ENCODE measurements at regions not wholly inside any gene's neighbourhood (a gene's known extent, or its start where the extent isn't known, plus 50 kb on each side); places are given as distances from the start of the nearest gene placed in this dataset.

GRCh38 chr2:7348761-7349160 is 431.5 kb downstream of the RNF144A start:
- H3K4me1 Mint-ChIP-seq (ENCODE audit: low read depth) = no peaks in the 10 kb centered on the region
- H3K27me3 Mint-ChIP-seq = peaks cover 2% of the 10 kb centered on the region
- H3K27ac Mint-ChIP-seq = no peak overlapping the region
- H3K9me3 Mint-ChIP-seq (ENCODE audit: low read depth) = no peaks in the 10 kb centered on the region
- no peak overlapping the region for H3K4me3 Mint-ChIP-seq
- H3K36me3 Mint-ChIP-seq = peaks cover 2% of the 10 kb centered on the region

GRCh38 chr2:7352191-7352590 is 435.0 kb downstream of the RNF144A start:
- no peak overlapping the region for H3K4me3 Mint-ChIP-seq
- peaks cover 2% of the 10 kb centered on the region for H3K27me3 Mint-ChIP-seq
- H3K9me3 Mint-ChIP-seq (ENCODE audit: low read depth) = no peaks in the 10 kb centered on the region
- no peak overlapping the region for H3K27ac Mint-ChIP-seq
- peaks cover 2% of the 10 kb centered on the region for H3K36me3 Mint-ChIP-seq
- no peaks in the 10 kb centered on the region for H3K4me1 Mint-ChIP-seq (ENCODE audit: low read depth)

GRCh38 chr2:7353571-7353970 is 436.4 kb downstream of the RNF144A start:
- H3K4me3 Mint-ChIP-seq = no peak overlapping the region
- no peaks in the 10 kb centered on the region for H3K9me3 Mint-ChIP-seq (ENCODE audit: low read depth)
- H3K36me3 Mint-ChIP-seq = peaks cover 2% of the 10 kb centered on the region
- no peaks in the 10 kb centered on the region for H3K4me1 Mint-ChIP-seq (ENCODE audit: low read depth)
- H3K27me3 Mint-ChIP-seq = peaks cover 2% of the 10 kb centered on the region
- no peak overlapping the region for H3K27ac Mint-ChIP-seq

DNA sequence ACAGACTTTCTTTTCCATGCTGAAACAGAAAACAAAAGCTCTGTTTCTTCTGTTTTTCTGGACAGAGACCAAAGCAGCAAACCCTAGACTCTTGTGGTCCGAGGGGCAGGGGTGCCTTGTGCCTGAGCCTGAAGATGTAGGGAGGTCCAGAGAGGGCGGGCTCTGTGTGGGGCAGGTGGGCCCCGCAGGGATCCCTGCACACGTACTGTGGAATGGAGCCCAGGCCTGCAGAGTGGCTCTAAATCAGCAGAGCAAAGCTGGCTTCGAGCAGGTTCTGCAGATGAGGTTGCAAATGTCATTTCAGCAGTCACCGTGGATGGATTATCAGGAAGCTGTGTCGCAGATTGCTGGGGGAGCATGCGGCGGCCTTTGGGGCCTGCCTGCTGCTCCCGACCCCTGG is 438.6 kb downstream of the RNF144A start:
- H3K27ac Mint-ChIP-seq = no peak overlapping the region
- H3K4me1 Mint-ChIP-seq (ENCODE audit: low read depth) = no peaks in the 10 kb centered on the region
- H3K27me3 Mint-ChIP-seq = peaks cover 2% of the 10 kb centered on the region
- no peaks in the 10 kb centered on the region for H3K9me3 Mint-ChIP-seq (ENCODE audit: low read depth)
- peaks cover 2% of the 10 kb centered on the region for H3K36me3 Mint-ChIP-seq
- no peak overlapping the region for H3K4me3 Mint-ChIP-seq

GRCh38 chr2:7356909-7357584 is 439.8 kb downstream of the RNF144A start:
- Mint-ChIP-seq H3K9me3 (ENCODE audit: low read depth) (no peaks in the 10 kb centered on the region), H3K4me1 (ENCODE audit: low read depth) (no peaks in the 10 kb centered on the region), H3K36me3 (peaks cover 2% of the 10 kb centered on the region), H3K4me3 (no peak overlapping the region), H3K27me3 (peaks cover 2% of the 10 kb centered on the region), H3K27ac (no peak overlapping the region)

- H3K27ac Mint-ChIP-seq = no peak overlapping the region
- H3K9me3 Mint-ChIP-seq (ENCODE audit: low read depth) = no peaks in the 10 kb centered on the region
- H3K4me1 Mint-ChIP-seq (ENCODE audit: low read depth) = no peaks in the 10 kb centered on the region
- no peaks in the 10 kb centered on the region for H3K27me3 Mint-ChIP-seq
- no peaks in the 10 kb centered on the region for H3K36me3 Mint-ChIP-seq
- no peak overlapping the region for H3K4me3 Mint-ChIP-seq
Measured at GRCh38 chr2:7357993-7358392, 440.8 kb downstream of the RNF144A start.

DNA sequence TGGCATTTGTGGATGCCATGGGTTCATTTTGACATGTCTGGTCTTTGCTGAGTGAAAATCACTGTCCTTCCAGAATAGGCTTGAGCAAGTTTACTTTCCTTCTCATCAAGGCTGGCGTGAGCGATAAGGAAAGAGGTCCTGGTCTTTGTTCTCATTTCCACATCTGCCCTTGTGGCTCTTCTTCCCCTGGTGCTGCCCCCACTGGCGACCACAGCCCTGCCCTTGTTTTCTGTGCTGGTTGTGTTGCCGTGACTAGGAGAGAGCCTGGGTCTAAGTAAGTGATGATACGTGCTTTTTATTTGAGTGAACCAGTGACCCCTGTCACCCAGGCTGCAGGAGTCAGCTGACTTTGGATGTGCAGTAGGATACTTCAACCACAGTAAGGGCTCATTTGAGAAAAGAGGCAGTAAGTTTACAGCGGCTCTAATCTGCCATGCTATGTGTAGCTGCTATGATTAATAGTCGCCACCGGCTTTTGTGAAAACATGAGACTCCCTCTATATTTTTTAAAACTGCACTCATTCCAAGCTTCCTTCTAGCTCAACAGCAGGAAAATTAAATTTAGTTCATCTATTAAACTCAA is 441.7 kb downstream of the RNF144A start:
- Mint-ChIP-seq H3K27ac (no peak overlapping the region), H3K9me3 (ENCODE audit: low read depth) (no peaks in the 10 kb centered on the region), H3K4me3 (no peak overlapping the region), H3K4me1 (ENCODE audit: low read depth) (no peaks in the 10 kb centered on the region), H3K27me3 (no peaks in the 10 kb centered on the region), H3K36me3 (no peaks in the 10 kb centered on the region)

- Mint-ChIP-seq H3K27me3 (no peaks in the 10 kb centered on the region), H3K27ac (no peak overlapping the region), H3K36me3 (peaks cover 8% of the 10 kb centered on the region), H3K4me1 (ENCODE audit: low read depth) (no peaks in the 10 kb centered on the region), H3K4me3 (no peak overlapping the region), H3K9me3 (ENCODE audit: low read depth) (peaks cover 6% of the 10 kb centered on the region)
Measured at GRCh38 chr2:7363906-7364305, 446.7 kb downstream of the RNF144A start.

DNA sequence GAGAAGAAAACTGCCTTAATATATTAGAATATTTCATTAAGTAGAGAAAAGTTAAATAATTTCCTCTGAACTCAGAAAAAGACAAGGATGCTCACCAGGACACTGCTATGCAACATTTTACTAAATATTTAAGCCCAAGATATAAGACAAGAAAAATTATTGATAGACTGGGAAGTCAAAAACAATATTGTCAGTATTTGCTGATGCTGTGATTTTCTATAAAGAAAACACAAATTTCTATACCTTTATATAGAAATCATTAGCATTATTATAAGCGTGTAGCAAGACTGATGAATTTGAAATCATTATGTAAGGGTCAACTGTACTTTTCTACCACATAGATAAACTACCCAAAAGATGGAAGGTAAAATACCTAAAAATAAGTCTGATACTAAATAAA is 451.0 kb downstream of the RNF144A start:
- Mint-ChIP-seq H3K4me3 (no peak overlapping the region), H3K36me3 (peaks cover 9% of the 10 kb centered on the region), H3K27me3 (no peaks in the 10 kb centered on the region), H3K27ac (no peak overlapping the region), H3K4me1 (ENCODE audit: low read depth) (no peaks in the 10 kb centered on the region), H3K9me3 (ENCODE audit: low read depth) (peaks cover 12% of the 10 kb centered on the region)

DNA sequence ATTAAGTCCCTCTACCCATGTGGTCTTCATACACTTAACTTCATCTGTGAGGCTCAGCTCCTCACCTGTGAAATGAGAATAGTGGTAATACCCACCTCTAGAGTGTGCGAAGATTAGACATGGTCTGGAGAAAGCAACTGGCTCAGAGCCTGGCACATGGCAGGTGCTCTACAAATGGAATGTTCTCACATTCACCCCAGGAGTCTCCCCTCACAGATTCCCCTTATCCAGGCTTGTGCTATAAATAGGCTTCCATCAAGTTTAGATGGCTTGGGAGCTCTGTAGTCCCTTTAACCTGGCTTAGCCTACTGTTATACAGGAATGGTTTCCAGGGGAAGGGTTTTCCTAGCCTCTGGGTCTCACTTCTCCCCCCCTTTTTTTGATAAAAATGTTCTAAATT is 455.9 kb downstream of the RNF144A start:
- Mint-ChIP-seq H3K4me1 (ENCODE audit: low read depth) (no peaks in the 10 kb centered on the region), H3K9me3 (ENCODE audit: low read depth) (peaks cover 10% of the 10 kb centered on the region), H3K36me3 (peaks cover 5% of the 10 kb centered on the region), H3K4me3 (no peak overlapping the region), H3K27me3 (peaks cover 2% of the 10 kb centered on the region), H3K27ac (no peak overlapping the region)

- H3K36me3 Mint-ChIP-seq = no peaks in the 10 kb centered on the region
- H3K27ac Mint-ChIP-seq = no peak overlapping the region
- no peaks in the 10 kb centered on the region for H3K9me3 Mint-ChIP-seq (ENCODE audit: low read depth)
- peaks cover 2% of the 10 kb centered on the region for H3K27me3 Mint-ChIP-seq
- no peaks in the 10 kb centered on the region for H3K4me1 Mint-ChIP-seq (ENCODE audit: low read depth)
- no peak overlapping the region for H3K4me3 Mint-ChIP-seq
Measured at GRCh38 chr2:7375901-7376300, 458.7 kb downstream of the RNF144A start.

DNA sequence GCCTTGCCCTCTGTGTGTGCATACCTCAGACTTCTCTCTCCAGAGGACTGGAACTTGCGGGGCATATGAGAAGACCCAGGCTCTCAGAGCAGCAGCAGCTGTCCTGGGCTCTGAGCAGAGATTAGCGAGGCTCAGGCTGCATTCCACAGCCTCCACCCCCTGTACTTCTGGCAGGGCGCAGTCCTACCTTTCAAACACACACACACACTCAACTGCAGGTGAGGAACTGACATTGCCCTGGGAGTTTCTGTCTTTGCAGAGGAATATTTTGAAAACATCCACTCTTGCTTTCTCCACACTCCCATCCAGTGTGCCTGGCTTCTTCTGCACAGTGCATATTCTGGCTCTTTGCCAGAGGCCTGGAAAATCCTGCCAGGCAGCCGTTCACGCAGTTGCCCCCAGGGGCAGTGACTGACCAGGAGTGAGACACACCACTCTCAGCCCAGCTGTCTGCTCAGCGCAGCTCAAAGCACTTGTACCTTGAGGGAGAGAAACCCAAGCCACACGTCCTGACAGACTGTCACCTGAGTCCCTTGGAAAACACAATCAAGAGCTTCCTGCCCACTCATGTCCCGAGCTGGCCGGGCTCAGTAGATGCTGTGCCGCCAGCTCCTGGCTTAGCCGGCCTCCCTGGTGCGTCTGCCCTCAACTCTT is 460.8 kb downstream of the RNF144A start:
- no peak overlapping the region for H3K27ac Mint-ChIP-seq
- H3K27me3 Mint-ChIP-seq = peaks cover 2% of the 10 kb centered on the region
- H3K9me3 Mint-ChIP-seq (ENCODE audit: low read depth) = no peaks in the 10 kb centered on the region
- H3K4me1 Mint-ChIP-seq (ENCODE audit: low read depth) = no peaks in the 10 kb centered on the region
- H3K36me3 Mint-ChIP-seq = no peaks in the 10 kb centered on the region
- H3K4me3 Mint-ChIP-seq = no peak overlapping the region

DNA sequence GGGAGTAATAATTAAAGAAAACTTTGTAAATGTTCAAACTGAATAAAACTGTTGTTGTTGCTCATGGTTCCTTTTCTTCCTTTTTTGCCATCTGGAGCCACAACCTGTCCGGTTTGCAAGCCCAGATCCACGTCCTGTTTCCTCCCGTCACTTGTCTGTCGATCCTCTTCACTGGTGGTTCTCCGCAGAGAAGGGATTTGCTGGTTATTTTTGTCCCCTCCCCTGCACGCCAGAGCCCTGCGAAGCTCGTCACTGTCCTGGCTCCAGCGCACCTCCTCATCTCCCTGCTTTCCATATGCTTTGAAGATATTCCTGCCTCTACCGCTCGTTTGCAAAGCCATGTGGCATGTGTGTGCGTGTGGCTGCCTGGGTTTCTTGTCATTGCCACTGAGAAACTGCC is 461.4 kb downstream of the RNF144A start:
- Mint-ChIP-seq H3K27me3 (peaks cover 2% of the 10 kb centered on the region), H3K36me3 (no peaks in the 10 kb centered on the region), H3K4me3 (no peak overlapping the region), H3K9me3 (ENCODE audit: low read depth) (no peaks in the 10 kb centered on the region), H3K27ac (no peak overlapping the region), H3K4me1 (ENCODE audit: low read depth) (no peaks in the 10 kb centered on the region)

GRCh38 chr2:7379799-7380198 is 462.6 kb downstream of the RNF144A start:
- Mint-ChIP-seq H3K4me3 (no peak overlapping the region), H3K36me3 (no peaks in the 10 kb centered on the region), H3K4me1 (ENCODE audit: low read depth) (no peaks in the 10 kb centered on the region), H3K27ac (no peak overlapping the region), H3K9me3 (ENCODE audit: low read depth) (no peaks in the 10 kb centered on the region), H3K27me3 (no peaks in the 10 kb centered on the region)

GRCh38 chr2:7384773-7385349 is 467.6 kb downstream of the RNF144A start:
- Mint-ChIP-seq H3K27ac (no peak overlapping the region), H3K27me3 (no peaks in the 10 kb centered on the region), H3K9me3 (ENCODE audit: low read depth) (no peaks in the 10 kb centered on the region), H3K4me3 (no peak overlapping the region), H3K4me1 (ENCODE audit: low read depth) (no peaks in the 10 kb centered on the region), H3K36me3 (no peaks in the 10 kb centered on the region)
